ENCODE measurements at regions not wholly inside any gene's neighbourhood (a gene's known extent, or its start where the extent isn't known, plus 50 kb on each side); places are given as distances from the start of the nearest gene placed in this dataset.

DNA sequence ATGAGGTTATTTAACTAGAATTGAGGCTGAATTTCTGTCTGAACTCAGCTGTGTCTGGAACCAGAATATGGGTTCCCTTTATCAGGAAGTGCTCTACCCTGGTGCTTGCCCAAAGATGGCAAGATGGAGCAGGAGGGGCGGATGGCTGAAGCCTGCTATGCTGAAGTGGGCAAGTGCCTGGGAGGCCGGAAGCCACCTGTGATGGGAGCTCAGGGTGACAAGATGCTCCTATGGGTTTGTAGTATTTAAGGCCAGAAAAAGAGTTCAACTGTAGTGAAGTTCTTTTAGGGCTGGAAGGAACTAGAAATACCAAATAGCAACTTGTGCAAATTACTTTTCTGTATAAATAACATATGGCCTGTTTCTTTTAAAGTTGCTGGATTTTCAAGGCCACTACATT is 808.9 kb upstream of the RAB6C start:
- H3K4me1 ChIP-seq (ENCODE audit: insufficient read depth, low read length) = no peaks in the 10 kb centered on the region
- 2% methylated on average over 2 of the region's 2 CpGs for WGBS (ENCODE audit: low lambda C conversion rate)
- DNase-seq (ENCODE audit: low spot score) (no peak), FAIRE-seq (no peak), ATAC-seq (no peak)
- BruUV-seq (replicated peaks) = no TSS peak
- POLR2A ChIA-PET = no interaction called here
- no peak for TF ChIP-seq ZNF264 (CRISPR knock-in tag; IDR thresholded peaks at IDR 0.05)
- TF ChIP-seq MTF1 (CRISPR knock-in tag; IDR thresholded peaks at IDR 0.05) = no peak
- TF ChIP-seq ZNF431 (CRISPR knock-in tag; IDR thresholded peaks at IDR 0.05; ENCODE audit: borderline replicate concordance, low read depth) = no peak
- no peak for TF ChIP-seq PBX2 (CRISPR knock-in tag; IDR thresholded peaks at IDR 0.05)
- no peak for TF ChIP-seq ZNF652 (CRISPR knock-in tag; IDR thresholded peaks at IDR 0.05; ENCODE audit: borderline replicate concordance, low read depth)
- TF ChIP-seq ASH2L (IDR thresholded peaks at IDR 0.05; ENCODE audit: insufficient read length, low read depth, low read length) = no peak
- no peak for TF ChIP-seq ZNF709 (CRISPR knock-in tag; IDR thresholded peaks at IDR 0.05)
- TF ChIP-seq ONECUT2 (CRISPR knock-in tag; IDR thresholded peaks at IDR 0.05) = no peak
- no peak for TF ChIP-seq ZNF557 (CRISPR knock-in tag; IDR thresholded peaks at IDR 0.05)
- TF ChIP-seq, protein P1, sequence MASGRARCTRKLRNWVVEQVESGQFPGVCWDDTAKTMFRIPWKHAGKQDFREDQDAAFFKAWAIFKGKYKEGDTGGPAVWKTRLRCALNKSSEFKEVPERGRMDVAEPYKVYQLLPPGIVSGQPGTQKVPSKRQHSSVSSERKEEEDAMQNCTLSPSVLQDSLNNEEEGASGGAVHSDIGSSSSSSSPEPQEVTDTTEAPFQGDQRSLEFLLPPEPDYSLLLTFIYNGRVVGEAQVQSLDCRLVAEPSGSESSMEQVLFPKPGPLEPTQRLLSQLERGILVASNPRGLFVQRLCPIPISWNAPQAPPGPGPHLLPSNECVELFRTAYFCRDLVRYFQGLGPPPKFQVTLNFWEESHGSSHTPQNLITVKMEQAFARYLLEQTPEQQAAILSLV (CRISPR knock-in tag; IDR thresholded peaks at IDR 0.05; ENCODE audit: borderline replicate concordance) = no peak
- no peak for TF ChIP-seq GTF3A (CRISPR knock-in tag; conservative IDR thresholded peaks at IDR 0.05)
- no peaks in the 10 kb centered on the region for H3K79me2 ChIP-seq (ENCODE audit: insufficient read depth, low read length)
- H3K4me2 ChIP-seq (ENCODE audit: low read depth, low read length) = no peak overlapping the region
- no peak overlapping the region for H3K4me3 ChIP-seq (replicated peaks in 1 of 3; ENCODE audit: insufficient read depth in 1 of 3, low read depth in 2 of 3, low read length in 3 of 3)
- in situ Hi-C loops (cut with HindIII; ENCODE audit: extremely low pct_ligation_motif_present, low pct_unique_long_range_greater_than_20kb) (no loop called here), intact Hi-C loops (cut with micrococcal nuclease; ENCODE audit: unreplicated experiment) (no loop called here)
- H3K27ac ChIP-seq (ENCODE audit: extremely low read length, insufficient read depth, low read length) = no peak overlapping the region
- H2AFZ ChIP-seq (ENCODE audit: low read length) = no peak overlapping the region
- no peak overlapping the region for H3K9ac ChIP-seq (ENCODE audit: insufficient read depth, low read depth, low read length)
- H4K20me1 ChIP-seq (ENCODE audit: insufficient read depth, low read length) = no peaks in the 10 kb centered on the region
- no peaks in the 10 kb centered on the region for H3K27me3 ChIP-seq (ENCODE audit: control insufficient read depth in 1 of 2, insufficient read depth in 2 of 2, low read length in 2 of 2)
- no peaks in the 10 kb centered on the region for H3K36me3 ChIP-seq (replicated peaks in 1 of 2; ENCODE audit: control insufficient read depth in 1 of 2, insufficient read depth in 2 of 2, low read length in 2 of 2)
- no peaks in the 10 kb centered on the region for H3K9me3 ChIP-seq (ENCODE audit: low read length)
- CTCF ChIA-PET (ENCODE audit: low intra/inter-chr PET ratio, low total read pairs) = no interaction called here
